HCT116 (cell line): ENCODE measurements at regions not wholly inside any gene's neighbourhood (a gene's known extent, or its start where the extent isn't known, plus 50 kb on each side); places are given as distances from the start of the nearest gene placed in this dataset.

Experiments used
- ATAC-seq: fragments of 200-7000 bp; cut with Tn5 transposase; 2 replicates; pipeline ENCODE4 v1.9.1; 2020; ENCODE audit warnings: mild to moderate bottlenecking, moderate library complexity
- BruUV-seq: library from RNA; stranded (reverse); fragments of 400-500 nt; replicated peaks from 2 replicates; lab custom pipeline; 2021; lab: Mats Ljungman, UMichigan
- CTCF ChIA-PET: fragments of 300-600 bp; sonication (Branson Sonifier 250); formaldehyde crosslinking; loops from one replicate; lab custom pipeline; 2021; ENCODE audit warnings: antibody characterized with exemption; lab: Charles Lee
- POLR2A ChIA-PET: fragments of 300-600, 350-600 bp; sonication (Branson Sonifier 250); formaldehyde crosslinking; loops from one replicate; lab custom pipeline; 2021; ENCODE audit warnings: antibody characterized with exemption; lab: Charles Lee
- RAD21 ChIA-PET, 2 experiments: fragments of 300-600 bp; sonication (Branson Sonifier 250); formaldehyde crosslinking; loops; one replicate each; lab custom pipeline; 2023; ENCODE audit warnings: low total read pairs in 2 of 2; ENCODE audit not compliant: uncharacterized antibody in 2 of 2, unreplicated experiment in 2 of 2, low non-redundant PET in 1 of 2; lab: Charles Lee
- DNase-seq: peaks from one replicate; pipeline ENCODE4 v3.0.0-alpha.2; 2010; ENCODE audit warnings: low read depth, low spot score
- H2AFZ ChIP-seq: fragments of 200-600 bp; shearing (Covaris generic), sonication (generic); 2 replicates; pipeline ENCODE4 v1.6.1; 2017; ENCODE audit warnings: low read depth, mixed run types, mixed read lengths, antibody characterized with exemption, low read length; ENCODE audit not compliant: poor library complexity, severe bottlenecking
- H3K27ac ChIP-seq: 2 replicates; pipeline ENCODE4 v1.5.1; 2012; ENCODE audit warnings: low read depth, low read length
- H3K27me3 ChIP-seq: fragments of 200-600 bp; sonication (generic); 2 replicates; pipeline ENCODE4 v1.6.1; 2016; ENCODE audit warnings: mixed run types, low read length, mixed read lengths; ENCODE audit not compliant: insufficient read depth
- H3K36me3 ChIP-seq, 2 experiments: fragments of 200-500 bp in 1 of 2; fragments of 200-600 bp in 1 of 2; sonication (Bioruptor generic) in 1 of 2; sonication (generic) in 1 of 2; 2 replicates each; pipeline versions ENCODE4 v1.5.1 to v1.6.1; 2014 to 2016; ENCODE audit warnings: low read length in 2 of 2, inconsistent platforms in 1 of 2, mixed read lengths in 1 of 2, mixed run types in 1 of 2; ENCODE audit not compliant: insufficient read depth in 2 of 2, control insufficient read depth in 1 of 2
- H3K4me1 ChIP-seq, 2 experiments: fragments of 200-600 bp in 1 of 2; sonication (generic) in 1 of 2; 2 replicates each; pipeline versions ENCODE4 v1.5.1 to v1.6.1; 2012 to 2017; ENCODE audit warnings: low read length in 2 of 2, inconsistent platforms in 1 of 2, mild to moderate bottlenecking in 1 of 2, mixed read lengths in 1 of 2, mixed run types in 1 of 2, moderate library complexity in 1 of 2; ENCODE audit not compliant: insufficient read depth in 2 of 2, control insufficient read depth in 1 of 2
- H3K4me2 ChIP-seq: fragments of 200-600 bp; sonication (generic); 2 replicates; pipeline ENCODE4 v1.6.1; 2017; ENCODE audit warnings: mixed run types, low read length, mixed read lengths
- H3K4me3 ChIP-seq, 2 experiments: fragments of 200-600 bp in 1 of 2; sonication (generic) in 1 of 2; replicated peaks in 1 of 2; 2 replicates each; pipeline ENCODE4 v1.5.1; 2011 to 2016; ENCODE audit warnings: low read length in 2 of 2, control low read depth in 1 of 2, low read depth in 1 of 2, mild to moderate bottlenecking in 1 of 2, mixed read lengths in 1 of 2, mixed run types in 1 of 2
- H3K79me2 ChIP-seq: fragments of 200-600 bp; sonication (generic); 2 replicates; pipeline ENCODE4 v1.6.1; 2017; ENCODE audit warnings: mild to moderate bottlenecking, mixed run types, low read length, moderate library complexity, mixed read lengths; ENCODE audit not compliant: insufficient read depth
- H3K9ac ChIP-seq: fragments of 200-600 bp; sonication (generic); 2 replicates; pipeline ENCODE4 v1.6.1; 2016; ENCODE audit warnings: low read length, mixed read lengths
- H3K9me2 ChIP-seq: fragments of 200-600 bp; sonication (generic), shearing (Covaris generic); 2 replicates; pipeline ENCODE4 v1.6.1; 2017; ENCODE audit warnings: mixed run types, mild to moderate bottlenecking, moderate library complexity; ENCODE audit not compliant: insufficient read depth
- H3K9me3 ChIP-seq, 2 experiments: fragments of 200-500 bp in 1 of 2; fragments of 200-600 bp in 1 of 2; sonication (Bioruptor generic) in 1 of 2; sonication (generic) in 1 of 2; 2 replicates each; pipeline ENCODE4 v1.6.1; 2014 to 2017; ENCODE audit warnings: low read length in 2 of 2, mixed read lengths in 2 of 2, inconsistent platforms in 1 of 2, low read depth in 1 of 2, mild to moderate bottlenecking in 1 of 2, mixed run types in 1 of 2, moderate library complexity in 1 of 2; ENCODE audit not compliant: control insufficient read depth in 1 of 2, insufficient read depth in 1 of 2
- H4K20me1 ChIP-seq: fragments of 200-600 bp; sonication (generic), shearing (Covaris generic); 2 replicates; pipeline ENCODE4 v1.6.1; 2017; ENCODE audit warnings: mixed run types, mild to moderate bottlenecking, moderate library complexity; ENCODE audit not compliant: insufficient read depth
- ATF3 ChIP-seq: IDR thresholded peaks from 2 replicates; pipeline ENCODE4 v1.6.1; 2012
- CBX3 ChIP-seq: IDR thresholded peaks from 2 replicates; pipeline ENCODE4 v1.6.1; 2012; ENCODE audit warnings: low read depth
- CEBPB ChIP-seq: IDR thresholded peaks from 2 replicates; pipeline ENCODE4 v1.6.1; 2012; ENCODE audit warnings: low read depth
- EGR1 ChIP-seq: IDR thresholded peaks from 2 replicates; pipeline ENCODE4 v1.6.1; 2012; ENCODE audit warnings: low read depth
- EZH2 ChIP-seq: fragments of 200-600 bp; sonication (generic); IDR thresholded peaks from 2 replicates; pipeline ENCODE4 v1.6.1; 2017; ENCODE audit warnings: antibody characterized with exemption, mixed run types
- EZH2phosphoT487 ChIP-seq: fragments of 200-600 bp; IDR thresholded peaks from 2 replicates; pipeline ENCODE4 v1.6.1; 2018; ENCODE audit warnings: antibody characterized with exemption, borderline replicate concordance
- JUND ChIP-seq: IDR thresholded peaks from 2 replicates; pipeline ENCODE4 v1.6.1; 2012
- MAX ChIP-seq: IDR thresholded peaks from 2 replicates; pipeline ENCODE4 v1.6.1; 2012
- RAD21 ChIP-seq: IDR thresholded peaks from 2 replicates; pipeline ENCODE4 v1.6.1; 2012; ENCODE audit warnings: low read depth, mild to moderate bottlenecking
- REST ChIP-seq: IDR thresholded peaks from 2 replicates; pipeline ENCODE4 v1.6.1; 2012; ENCODE audit warnings: low read depth
- SIN3A ChIP-seq: IDR thresholded peaks from 2 replicates; pipeline ENCODE4 v1.6.1; 2012; ENCODE audit warnings: low read depth
- SP1 ChIP-seq: IDR thresholded peaks from 2 replicates; pipeline ENCODE4 v1.6.1; 2012; ENCODE audit warnings: low read depth
- SRF ChIP-seq: IDR thresholded peaks from 2 replicates; pipeline ENCODE4 v1.6.1; 2012; ENCODE audit warnings: low read depth
- TCF7L2 ChIP-seq: IDR thresholded peaks from 2 replicates; pipeline ENCODE4 v1.7.0; 2011; ENCODE audit warnings: borderline replicate concordance, inconsistent platforms; ENCODE audit not compliant: insufficient read depth, insufficient read length; ENCODE audit errors: extremely low read depth
- YY1 ChIP-seq: IDR thresholded peaks from 2 replicates; pipeline ENCODE4 v1.6.1; 2011; ENCODE audit warnings: low read length, low read depth, moderate library complexity, mild to moderate bottlenecking; ENCODE audit not compliant: insufficient replicate concordance; ENCODE audit errors: extremely low read depth
- ZFX ChIP-seq: fragments of 450-650 bp; IDR thresholded peaks from 2 replicates; pipeline ENCODE4 v1.6.1; 2017
- ZNF274 ChIP-seq: fragments of 200-500 bp; sonication (Bioruptor generic); IDR thresholded peaks from 2 replicates; pipeline ENCODE4 v1.6.1; 2014; ENCODE audit warnings: mild to moderate bottlenecking, low read depth, low read length, inconsistent platforms
- intact Hi-C: fragments of 100-400 bp; cut with micrococcal nuclease; formaldehyde crosslinking; loops from 2 replicates; pipeline ENCODE4 v1.10.0; 2022

- TF ChIP-seq TCF7L2 (no peak), RAD21 (no peak), JUND (no peak), ZNF274 (no peak), SIN3A (no peak), EGR1 (no peak), CBX3 (no peak), YY1 (no peak), ZFX (no peak), EZH2phosphoT487 (no peak)
- TF ChIP-seq, all 23 proteins: peak for 0
- ATAC-seq (no peak), DNase-seq (no peak)
- ChIA-PET POLR2A (no interaction called here), CTCF (interaction anchor here (1.2 kb wide), 1 partner anchor 264 kb away, joined by 3 read pairs; no protein-coding TSS in a partner anchor), RAD21 (no interaction called here)
- no TSS peak for BruUV-seq
- intact Hi-C loops = loop anchor here (10.0 kb wide), 1 partner anchor 267 kb away; no protein-coding TSS in a partner anchor
- Histone ChIP-seq H3K27me3 (no peaks in the 10 kb centered on the region), H4K20me1 (no peaks in the 10 kb centered on the region), H3K4me2 (no peak overlapping the region), H3K9ac (no peak overlapping the region), H3K27ac (no peak overlapping the region), H3K79me2 (no peaks in the 10 kb centered on the region), H3K9me3 (no peaks in the 10 kb centered on the region), H2AFZ (no peak overlapping the region), H3K36me3 (peaks cover 0 to 2% of the 10 kb centered on the region in 2 experiments; a peak in 1 of 4 replicates), H3K4me3 (no peak overlapping the region), H3K9me2 (no peaks in the 10 kb centered on the region), H3K4me1 (peaks cover 13 to 20% of the 10 kb centered on the region in 2 experiments)
Measured at GRCh38 chr2:220002251-220002650, 374.8 kb downstream of the SLC4A3 start.

GRCh38 chr2:220002699-220003098 is 375.3 kb downstream of the SLC4A3 start:
- BruUV-seq = no TSS peak
- H3K9ac ChIP-seq = no peak overlapping the region
- H3K79me2 ChIP-seq = no peaks in the 10 kb centered on the region
- POLR2A ChIA-PET = no interaction called here
- H3K4me1 ChIP-seq = peaks cover 13 to 20% of the 10 kb centered on the region in 2 experiments
- H3K9me3 ChIP-seq = no peaks in the 10 kb centered on the region
- no peaks in the 10 kb centered on the region for H4K20me1 ChIP-seq
- ATAC-seq = no peak
- no peak for DNase-seq
- CTCF ChIA-PET = no interaction called here
- no peak overlapping the region for H3K27ac ChIP-seq
- H3K4me3 ChIP-seq = no peak overlapping the region
- no peak overlapping the region for H2AFZ ChIP-seq
- RAD21 ChIA-PET = no interaction called here
- intact Hi-C loops = loop anchor here (10.0 kb wide), 1 partner anchor 268 kb away; no protein-coding TSS in a partner anchor
- no peaks in the 10 kb centered on the region for H3K27me3 ChIP-seq
- H3K4me2 ChIP-seq = no peak overlapping the region
- H3K36me3 ChIP-seq = peaks cover 0 to 2% of the 10 kb centered on the region in 2 experiments; a peak in 1 of 4 replicates
- H3K9me2 ChIP-seq = no peaks in the 10 kb centered on the region
- TF ChIP-seq CEBPB (no peak), ATF3 (no peak), RAD21 (no peak), SRF (no peak), REST (no peak), ZFX (no peak), EGR1 (no peak), EZH2 (no peak), MAX (no peak), JUND (no peak), SP1 (no peak)
